ENCODE measurements at regions not wholly inside any gene's neighbourhood (a gene's known extent, or its start where the extent isn't known, plus 50 kb on each side); places are given as distances from the start of the nearest gene placed in this dataset.
"Not testable (repeated sequence)": the region's sequence is repeated elsewhere in the genome, so short reads cannot be mapped to it uniquely, and the experiment has no call there.

- DNase-seq, result no peak
Observed at GRCh38 chr10:61262486-61263261, 190.5 kb downstream of the TMEM26 start.

DNA sequence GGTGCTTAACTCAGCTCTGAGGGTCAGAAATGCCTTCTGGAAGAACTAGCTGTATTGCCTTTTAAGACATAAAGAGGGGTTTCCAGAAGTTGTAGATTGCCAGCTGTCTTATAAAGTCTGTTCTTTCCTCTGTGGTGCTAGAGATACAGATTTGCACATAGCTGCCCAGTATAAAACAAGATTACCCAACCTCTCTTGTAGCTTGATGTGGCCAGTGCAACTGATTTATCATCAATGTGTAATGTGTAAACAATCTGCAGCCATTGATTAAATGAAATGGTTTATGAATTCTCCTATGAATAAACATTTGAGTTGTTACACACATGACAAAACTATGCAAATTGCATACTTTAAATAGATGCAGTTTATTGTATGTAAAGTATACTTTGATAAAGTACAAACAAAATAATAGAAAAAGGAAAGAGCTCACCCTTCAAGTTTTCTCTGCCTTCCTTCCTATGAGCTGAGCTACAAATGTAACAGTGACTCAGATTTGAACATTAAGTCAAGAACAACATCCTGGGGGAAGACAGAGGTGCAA is 195.2 kb downstream of the TMEM26 start:
- DNase-seq, result no peak

- no peak for DNase-seq
Observed at GRCh38 chr10:61257136-61257535, 196.0 kb downstream of the TMEM26 start.

DNA sequence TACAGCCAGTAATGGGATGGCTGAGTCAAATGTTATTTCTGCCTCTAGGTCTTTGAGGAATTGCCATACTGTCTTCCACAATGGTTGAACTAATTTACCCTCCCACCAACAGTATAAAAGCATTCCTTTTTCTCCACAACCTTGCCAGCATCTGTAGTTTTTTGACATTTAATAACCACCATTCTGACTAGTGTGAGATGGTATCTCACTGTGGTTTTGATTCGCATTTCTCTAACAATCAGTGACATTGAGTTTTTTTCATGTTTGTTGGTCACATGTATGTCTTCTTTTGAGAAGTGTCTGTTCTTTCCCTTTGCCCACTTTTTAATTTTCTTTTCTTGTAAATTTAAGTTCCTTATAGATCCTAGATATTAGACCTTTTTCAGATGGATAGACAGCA is 200.9 kb downstream of the TMEM26 start:
- DNase-seq, result not testable (repeated sequence)

GRCh38 chr10:61251089-61251488 is 202.1 kb downstream of the TMEM26 start:
- DNase-seq, result no peak

GRCh38 chr10:61250131-61250530 is 203.1 kb downstream of the TMEM26 start:
- no peak for DNase-seq

- no peak for DNase-seq
Observed at GRCh38 chr10:61248013-61248412, 205.2 kb downstream of the TMEM26 start.

DNA sequence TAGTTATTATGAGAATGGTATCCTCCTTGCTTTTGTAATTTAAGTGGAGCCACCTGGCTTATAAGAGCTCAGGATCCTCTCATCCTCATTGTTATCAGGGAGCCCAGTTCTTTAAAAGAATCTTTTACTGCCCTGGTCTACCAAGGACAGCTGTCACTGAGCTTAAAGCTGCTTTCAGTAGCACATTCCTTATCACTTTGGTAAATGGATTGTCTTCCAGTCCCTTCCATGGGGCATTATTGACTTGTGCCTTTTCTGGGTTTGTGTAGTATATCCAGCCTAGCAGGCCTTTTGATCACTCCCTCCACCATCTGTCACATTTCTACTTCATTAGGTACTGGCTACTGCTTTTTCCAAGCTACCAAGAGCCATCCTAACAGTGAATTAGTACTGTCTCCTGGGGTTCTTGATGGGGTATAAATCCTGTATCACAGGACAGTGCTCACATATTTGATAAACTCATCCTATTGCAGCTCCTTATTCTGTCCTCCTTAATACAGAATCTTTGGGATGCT is 208.9 kb downstream of the TMEM26 start:
- no peak for DNase-seq

- DNase-seq, result no peak
Observed at GRCh38 chr10:61232780-61233179, 220.4 kb downstream of the TMEM26 start.

GRCh38 chr10:61225939-61226338 is 227.2 kb downstream of the TMEM26 start:
- no peak for DNase-seq

DNA sequence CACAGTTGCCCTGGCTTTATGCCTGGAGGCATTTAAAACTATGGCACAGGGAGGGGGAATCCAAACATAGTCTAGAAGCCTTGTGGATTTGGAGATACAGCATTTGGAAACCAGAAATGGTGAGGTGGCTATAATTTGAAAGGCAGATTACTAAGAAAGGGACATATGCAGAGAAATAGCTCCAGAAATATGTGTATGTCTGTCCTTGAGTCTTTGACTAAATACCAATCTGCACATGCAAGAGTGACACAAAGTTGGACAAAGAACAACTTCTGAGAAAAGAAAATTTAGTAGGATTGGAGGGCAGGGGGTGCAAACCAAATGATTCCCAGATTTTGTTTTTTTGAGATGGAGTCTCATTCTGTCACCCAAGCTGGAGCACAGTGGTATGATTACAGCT is 229.6 kb downstream of the TMEM26 start:
- no peak for DNase-seq

GRCh38 chr10:61219696-61220095 is 233.5 kb downstream of the TMEM26 start:
- DNase-seq, result no peak

GRCh38 chr10:61217851-61218565 is 235.2 kb downstream of the TMEM26 start:
- no peak for DNase-seq

- DNase-seq, result no peak
Observed at GRCh38 chr10:61215246-61215645, 237.9 kb downstream of the TMEM26 start.

GRCh38 chr10:61211468-61211867 is 241.7 kb downstream of the TMEM26 start:
- no peak for DNase-seq

GRCh38 chr10:61197057-61197456 is 253.1 kb upstream of the RHOBTB1 start:
- DNase-seq, result no peak

DNA sequence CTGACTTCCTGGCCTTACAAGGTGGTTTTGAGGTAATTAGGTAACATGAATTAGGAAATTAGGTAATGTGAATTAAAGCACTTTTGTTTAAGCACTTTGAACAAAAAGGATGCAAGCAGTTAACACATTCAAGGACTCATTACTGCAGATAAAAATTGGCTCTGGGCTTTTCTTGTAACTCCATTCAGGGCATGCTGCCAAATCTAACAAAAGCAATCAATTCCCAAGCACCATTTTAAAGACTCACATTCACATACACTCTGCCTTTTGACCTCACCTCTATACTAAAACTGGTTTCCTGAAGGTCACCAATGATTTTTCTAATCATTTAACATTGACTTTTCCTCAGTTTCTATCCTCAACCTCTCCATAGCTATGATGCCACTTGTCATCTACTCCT is 251.2 kb upstream of the RHOBTB1 start:
- no peak for DNase-seq

- DNase-seq, result not testable (repeated sequence)
Observed at GRCh38 chr10:61192589-61192988, 248.6 kb upstream of the RHOBTB1 start.

DNA sequence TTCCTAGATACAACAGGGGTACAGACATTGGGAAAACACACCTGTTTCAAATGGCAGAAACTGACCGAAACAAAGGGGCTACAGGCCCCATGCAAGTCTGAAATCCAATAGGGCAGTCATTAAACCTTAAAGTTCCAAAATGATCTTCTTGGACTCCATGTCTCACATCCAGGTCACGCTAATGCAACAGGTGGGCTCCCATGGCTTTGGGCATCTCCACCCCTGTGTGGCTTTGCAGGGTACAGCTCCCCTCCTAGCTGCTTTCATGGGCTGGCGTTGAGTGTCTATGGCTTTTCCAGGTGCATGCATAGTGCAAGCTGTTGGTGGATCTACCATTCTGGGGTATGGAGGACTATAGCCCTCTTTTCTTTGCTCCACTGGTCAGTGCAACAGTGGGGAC is 248.1 kb upstream of the RHOBTB1 start:
- no peak for DNase-seq

- DNase-seq, result no peak
Observed at GRCh38 chr10:61189912-61190311, 245.9 kb upstream of the RHOBTB1 start.

DNA sequence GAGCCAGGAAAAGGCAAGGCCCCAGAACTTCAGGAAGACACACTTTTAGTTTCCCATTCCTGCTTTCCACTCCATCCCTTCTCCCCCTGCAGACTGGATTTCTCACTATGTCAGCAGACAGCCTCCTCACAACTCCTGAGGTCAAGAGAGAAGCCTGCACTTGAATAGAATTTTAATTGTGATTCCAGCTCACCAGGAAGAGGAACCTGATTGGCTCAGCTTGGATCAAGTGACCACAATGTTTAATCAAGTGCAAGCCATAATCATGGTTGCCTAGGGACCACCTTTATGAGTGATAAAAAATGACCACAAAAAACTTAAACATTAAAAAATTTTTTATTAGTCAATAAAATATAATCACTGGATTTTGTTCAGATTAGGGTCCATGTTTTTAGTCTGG is 244.7 kb upstream of the RHOBTB1 start:
- DNase-seq, result no peak

- no peak for DNase-seq
Observed at GRCh38 chr10:61188101-61188500, 244.1 kb upstream of the RHOBTB1 start.

- DNase-seq, result no peak
Observed at GRCh38 chr10:61187601-61188000, 243.6 kb upstream of the RHOBTB1 start.

DNA sequence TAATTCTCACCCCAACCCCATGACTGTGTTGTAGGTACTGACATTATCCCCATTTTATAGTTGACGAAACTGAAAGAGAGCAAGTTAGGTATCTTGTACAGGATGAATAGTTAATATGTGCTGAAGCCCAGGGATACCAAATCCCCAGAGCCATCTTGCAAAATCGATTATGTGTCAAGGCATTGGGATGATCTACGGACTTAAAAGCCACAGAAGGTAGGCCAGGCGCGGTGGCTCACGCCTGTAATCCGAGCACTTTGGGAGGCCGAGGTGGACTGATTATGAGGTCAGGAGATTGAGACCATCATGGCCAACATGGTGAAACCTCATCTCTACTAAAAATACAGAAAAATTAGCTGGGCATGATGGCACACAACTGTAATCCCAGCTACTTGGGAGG is 242.4 kb upstream of the RHOBTB1 start:
- DNase-seq, result no peak

Data from NCI-H1436 (cell line).